GM12872 (cell line): ENCODE measurements at regions not wholly inside any gene's neighbourhood (a gene's known extent, or its start where the extent isn't known, plus 50 kb on each side); places are given as distances from the start of the nearest gene placed in this dataset.

Source experiments
- CTCF ChIP-seq: IDR thresholded peaks from 3 replicates; pipeline ENCODE4 v1.5.1; 2011; ENCODE audit warnings: low read depth, mild to moderate bottlenecking, low read length, moderate library complexity; ENCODE audit not compliant: insufficient read depth

- no peak for TF ChIP-seq CTCF
Observed at GRCh38 chr1:70843452-70843851, 204.2 kb downstream of the PTGER3 start.

GRCh38 chr1:70847013-70847412 is 200.6 kb downstream of the PTGER3 start:
- no peak for TF ChIP-seq CTCF

GRCh38 chr1:70855203-70855602 is 192.4 kb downstream of the PTGER3 start:
- TF ChIP-seq CTCF = no peak

- no peak for TF ChIP-seq CTCF
Observed at GRCh38 chr1:70856201-70856600, 191.4 kb downstream of the PTGER3 start.

GRCh38 chr1:70863239-70863638 is 184.4 kb downstream of the PTGER3 start:
- no peak for TF ChIP-seq CTCF

- TF ChIP-seq CTCF = no peak
Observed at GRCh38 chr1:70864302-70864701, 183.3 kb downstream of the PTGER3 start.

- no peak for TF ChIP-seq CTCF
Observed at GRCh38 chr1:70866542-70867264, 180.9 kb downstream of the PTGER3 start.
